Kidney (tissue), 13 donors: ENCODE measurements at regions not wholly inside any gene's neighbourhood (a gene's known extent, or its start where the extent isn't known, plus 50 kb on each side); places are given as distances from the start of the nearest gene placed in this dataset.

Source experiments
- DNase-seq, 5 donors: peaks; one replicate each; pipeline ENCODE4 v3.0.0-alpha.2; 2013 to 2020
- FAIRE-seq: peaks from 2 replicates; lab custom pipeline; 2012; peaks lifted over from hg19 to GRCh38; lab: Jason Lieb, UNC
- H3K27ac ChIP-seq, 2 donors: one replicate each; pipeline ENCODE4 v1.7.0; 2013; ENCODE audit warnings: low read depth in 2 of 2, low read length in 2 of 2, inconsistent platforms in 1 of 2
- H3K27me3 ChIP-seq: one replicate; pipeline ENCODE4 v1.7.1; 2013; ENCODE audit warnings: low read length, inconsistent platforms; ENCODE audit not compliant: control insufficient read depth, insufficient read depth
- H3K36me3 ChIP-seq, 3 donors: one replicate each; pipeline versions ENCODE4 v1.7.0 to v1.7.1; 2013; ENCODE audit warnings: low read length in 3 of 3, control low read depth in 1 of 3, inconsistent platforms in 1 of 3; ENCODE audit not compliant: insufficient read depth in 3 of 3, control insufficient read depth in 2 of 3
- H3K4me1 ChIP-seq, 3 donors: one replicate each; pipeline versions ENCODE4 v1.7.0 to v1.7.1; 2013; ENCODE audit warnings: low read length in 3 of 3, inconsistent platforms in 1 of 3, low read depth in 1 of 3; ENCODE audit not compliant: control insufficient read depth in 2 of 3, insufficient read depth in 2 of 3
- H3K4me3 ChIP-seq, 3 donors: one replicate each; pipeline versions ENCODE4 v1.7.0 to v1.8.1; 2013; ENCODE audit warnings: low read length in 3 of 3, control low read depth in 1 of 3, inconsistent platforms in 1 of 3
- H3K9ac ChIP-seq, 3 donors: one replicate each; pipeline versions ENCODE4 v1.7.0 to v1.7.1; 2013; ENCODE audit warnings: low read length in 3 of 3, control low read depth in 1 of 3, inconsistent platforms in 1 of 3
- H3K9me3 ChIP-seq, 3 donors: one replicate each; pipeline versions ENCODE4 v1.7.0 to v1.7.1; 2013; ENCODE audit warnings: low read length in 3 of 3, control low read depth in 1 of 3, inconsistent platforms in 1 of 3; ENCODE audit not compliant: control insufficient read depth in 2 of 3, insufficient read depth in 1 of 3
- CTCF ChIP-seq: IDR thresholded peaks from 3 replicates; pipeline ENCODE4 v1.5.1; 2012; ENCODE audit warnings: mild to moderate bottlenecking, moderate library complexity, borderline replicate concordance; ENCODE audit not compliant: insufficient read depth; ENCODE audit errors: extremely low read depth
- intact Hi-C: fragments of 100-400 bp; cut with DNase I; formaldehyde crosslinking; loops from one replicate; pipeline ENCODE4 v1.11.1; 2022
- donor health status: control.
- donor health status: control.
- donor health status: control.
- donor health status: control.
- donor health status: control.
- donor health status: DM: yes; HTN: yes; CAD: no.
- donor health status: Normal renal cell carcinoma (clear cell type).

DNA sequence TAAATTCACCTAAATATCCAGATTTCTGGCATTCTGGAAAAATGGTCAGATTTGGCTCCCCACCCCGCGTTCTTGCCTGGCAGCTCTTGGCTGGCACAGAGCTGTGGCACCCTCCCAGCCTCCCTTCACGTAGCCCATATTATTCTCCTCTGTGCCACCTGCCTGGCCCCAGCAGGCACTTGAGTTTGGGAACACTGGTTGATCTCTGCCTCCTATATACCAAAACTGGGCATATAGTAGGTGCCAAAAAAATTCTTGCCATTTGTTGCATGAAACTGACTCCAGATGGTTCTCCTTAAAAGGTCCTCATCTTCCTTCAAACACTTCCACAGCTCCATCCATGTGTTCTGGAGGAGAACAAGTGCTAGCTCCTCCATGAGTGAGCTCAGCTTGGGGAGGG lies 167.0 kb downstream of the RPS24 start:
- intact Hi-C loops = no loop called here
- FAIRE-seq = no peak
- no peak for TF ChIP-seq CTCF

DNA sequence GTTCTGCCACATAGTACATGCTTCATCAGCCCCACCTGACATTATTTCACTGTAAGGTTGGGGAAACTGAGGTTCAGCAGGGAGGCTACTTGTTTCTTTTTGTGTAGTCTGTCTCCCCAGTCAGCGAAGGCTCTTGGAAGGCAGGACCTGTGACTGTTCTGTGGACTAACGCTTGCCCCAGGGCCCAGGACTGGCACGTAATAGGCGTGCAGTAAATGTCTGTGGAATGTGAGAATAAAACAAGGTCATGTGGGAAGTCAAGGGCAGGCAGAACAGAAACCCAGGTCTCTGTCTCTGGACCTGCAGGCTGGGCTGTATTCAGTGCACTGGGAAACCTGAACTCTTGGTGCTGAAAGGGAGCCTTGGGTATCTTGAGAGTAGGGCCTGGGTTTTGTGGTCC lies 168.7 kb downstream of the RPS24 start:
- H3K27ac ChIP-seq = no peak overlapping the region
- H3K4me3 ChIP-seq = no peak overlapping the region
- no peak for DNase-seq
- H3K27me3 ChIP-seq = no peaks in the 10 kb centered on the region
- intact Hi-C loops = no loop called here
- no peak overlapping the region for H3K9ac ChIP-seq
- no peaks in the 10 kb centered on the region for H3K9me3 ChIP-seq
- H3K4me1 ChIP-seq = no peaks in the 10 kb centered on the region
- TF ChIP-seq CTCF = no peak
- no peaks in the 10 kb centered on the region for H3K36me3 ChIP-seq
- FAIRE-seq = no peak

More for the DNA sequence above, 167.0 kb downstream of the RPS24 start:
- DNase-seq = no peak
- Histone ChIP-seq H3K27me3 (no peaks in the 10 kb centered on the region), H3K4me1 (no peaks in the 10 kb centered on the region), H3K9me3 (no peaks in the 10 kb centered on the region), H3K36me3 (no peaks in the 10 kb centered on the region), H3K4me3 (no peak overlapping the region), H3K27ac (no peak overlapping the region), H3K9ac (no peak overlapping the region)

DNA sequence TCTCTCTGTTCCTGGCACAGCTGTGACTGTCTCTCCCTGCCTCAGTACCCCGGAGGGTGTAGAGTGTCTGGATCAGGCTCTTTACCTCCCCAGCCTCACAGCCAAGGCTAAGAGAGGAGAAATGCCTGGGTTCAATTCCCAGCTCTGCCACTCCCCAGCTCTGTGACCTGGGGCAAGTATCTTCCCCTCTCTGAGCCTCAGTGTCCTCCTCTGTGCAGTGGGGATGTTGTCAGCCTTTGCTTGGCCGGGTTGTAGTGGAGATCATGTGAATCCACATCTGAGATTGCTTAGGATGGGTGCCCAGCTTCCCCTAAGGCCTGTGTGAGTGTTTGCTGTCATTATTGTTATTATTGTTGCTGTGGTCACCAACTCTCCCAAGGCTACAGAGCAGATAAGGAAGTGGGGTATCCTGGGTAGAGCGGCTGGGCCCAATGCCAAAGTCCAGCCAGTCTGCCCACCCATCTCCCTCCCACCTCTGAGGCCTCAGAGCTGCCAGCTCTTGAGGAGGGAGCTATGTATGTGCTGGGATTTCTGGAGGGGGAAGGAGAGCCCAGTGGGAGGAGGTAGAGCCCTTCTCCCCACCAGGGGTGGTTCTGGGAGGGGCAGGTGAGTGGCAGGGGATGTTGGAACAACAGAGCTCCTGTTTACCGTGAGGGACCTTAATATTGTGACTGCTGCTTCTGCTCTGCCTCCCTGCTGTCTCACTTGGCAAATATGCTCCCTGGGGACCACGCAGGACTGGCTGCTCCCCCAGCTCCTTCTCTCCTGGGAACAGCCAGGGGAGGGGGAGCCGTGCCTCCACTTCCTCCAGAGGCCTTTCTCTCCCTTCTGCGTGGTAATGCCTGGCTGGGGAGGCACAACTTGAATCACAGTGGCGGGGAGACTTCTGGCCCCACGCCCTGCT lies 170.5 kb downstream of the RPS24 start:
- Histone ChIP-seq H3K4me3 (no peak overlapping the region), H3K27me3 (no peaks in the 10 kb centered on the region), H3K9me3 (no peaks in the 10 kb centered on the region), H3K9ac (no peak overlapping the region), H3K27ac (no peak overlapping the region), H3K4me1 (no peaks in the 10 kb centered on the region), H3K36me3 (no peaks in the 10 kb centered on the region)
- intact Hi-C loops = no loop called here
- DNase-seq (peak in 1 of 5 donors; percentile 67), FAIRE-seq (no peak)
- TF ChIP-seq CTCF = no peak
